HG02588 (cell line): ENCODE measurements at regions not wholly inside any gene's neighbourhood (a gene's known extent, or its start where the extent isn't known, plus 50 kb on each side); places are given as distances from the start of the nearest gene placed in this dataset.
"Not testable (repeated sequence)": the region's sequence is repeated elsewhere in the genome, so short reads cannot be mapped to it uniquely, and the experiment has no call there.

Experiments used
- ATAC-seq: cut with Tn5 transposase; IDR thresholded peaks from one replicate; pipeline ENCODE4 v1.9.1; 2021; ENCODE audit warnings: mild to moderate bottlenecking, moderate library complexity; ENCODE audit not compliant: unreplicated experiment

- ATAC-seq = no peak
Measured at GRCh38 chrX:52261125-52261462, 76.4 kb downstream of the MAGED4 start.

GRCh38 chrX:52261463-52262194 lies 76.9 kb downstream of the MAGED4 start:
- ATAC-seq = peak; percentile 99

- ATAC-seq = no peak
Measured at GRCh38 chrX:52262195-52262546, 77.5 kb downstream of the MAGED4 start.

- ATAC-seq = no peak
Measured at GRCh38 chrX:52263417-52263816, 78.7 kb downstream of the MAGED4 start.

- ATAC-seq = no peak
Measured at GRCh38 chrX:52265713-52266112, 81.0 kb downstream of the MAGED4 start.

- ATAC-seq = not testable (repeated sequence)
Measured at GRCh38 chrX:52268502-52268901, 83.8 kb downstream of the MAGED4 start.

GRCh38 chrX:52270453-52271116 lies 85.9 kb downstream of the MAGED4 start:
- no peak for ATAC-seq

GRCh38 chrX:52271206-52271605 lies 86.5 kb downstream of the MAGED4 start:
- no peak for ATAC-seq

GRCh38 chrX:52277666-52278065 lies 91.2 kb upstream of the XAGE2 start:
- ATAC-seq = no peak

GRCh38 chrX:52280812-52281211 lies 88.0 kb upstream of the XAGE2 start:
- ATAC-seq = no peak

GRCh38 chrX:52284865-52285264 lies 84.0 kb upstream of the XAGE2 start:
- no peak for ATAC-seq

GRCh38 chrX:52298968-52299367 lies 69.9 kb upstream of the XAGE2 start:
- not testable (repeated sequence) for ATAC-seq

- not testable (repeated sequence) for ATAC-seq
Measured at GRCh38 chrX:52308532-52308931, 60.3 kb upstream of the XAGE2 start.
